SK-N-DZ (cell line): ENCODE measurements at regions not wholly inside any gene's neighbourhood (a gene's known extent, or its start where the extent isn't known, plus 50 kb on each side); places are given as distances from the start of the nearest gene placed in this dataset.
"Not testable (repeated sequence)": the region's sequence is repeated elsewhere in the genome, so short reads cannot be mapped to it uniquely, and the experiment has no call there.

ENCODE experiments used
- DNase-seq: peaks from one replicate; pipeline ENCODE4 v3.0.0-alpha.2; 2015; ENCODE audit warnings: low spot score

- DNase-seq, result no peak
Observed at GRCh38 chr4:12472087-12472486, 1012.1 kb downstream of the RAB28 start.

GRCh38 chr4:12471193-12471592, 1012.9 kb downstream of the RAB28 start:
- no peak for DNase-seq

- DNase-seq, result not testable (repeated sequence)
Observed at GRCh38 chr4:12461576-12461975, 1022.6 kb downstream of the RAB28 start.

GRCh38 chr4:12459126-12459525, 1025.0 kb downstream of the RAB28 start:
- no peak for DNase-seq

- no peak for DNase-seq
Observed at GRCh38 chr4:12458621-12459020, 1025.5 kb downstream of the RAB28 start.

GRCh38 chr4:12452291-12452690, 1023.6 kb upstream of the HS3ST1 start:
- no peak for DNase-seq

GRCh38 chr4:12447451-12447850, 1018.8 kb upstream of the HS3ST1 start:
- DNase-seq, result no peak

GRCh38 chr4:12446657-12447185, 1018.0 kb upstream of the HS3ST1 start:
- no peak for DNase-seq

- no peak for DNase-seq
Observed at GRCh38 chr4:12446256-12446655, 1017.6 kb upstream of the HS3ST1 start.

- DNase-seq, result no peak
Observed at GRCh38 chr4:12445711-12446235, 1017.1 kb upstream of the HS3ST1 start.

GRCh38 chr4:12439633-12440305, 1011.1 kb upstream of the HS3ST1 start:
- DNase-seq, result no peak

GRCh38 chr4:12431259-12431658, 1002.6 kb upstream of the HS3ST1 start:
- DNase-seq, result not testable (repeated sequence)

- DNase-seq, result no peak
Observed at GRCh38 chr4:12421364-12421763, 992.7 kb upstream of the HS3ST1 start.

- DNase-seq, result no peak
Observed at GRCh38 chr4:12416755-12417154, 988.1 kb upstream of the HS3ST1 start.

- no peak for DNase-seq
Observed at GRCh38 chr4:12414181-12414812, 985.6 kb upstream of the HS3ST1 start.

GRCh38 chr4:12411072-12411471, 982.4 kb upstream of the HS3ST1 start:
- no peak for DNase-seq

GRCh38 chr4:12409507-12410190, 981.0 kb upstream of the HS3ST1 start:
- no peak for DNase-seq

GRCh38 chr4:12408364-12408763, 979.7 kb upstream of the HS3ST1 start:
- no peak for DNase-seq

GRCh38 chr4:12403175-12403574, 974.5 kb upstream of the HS3ST1 start:
- no peak for DNase-seq

GRCh38 chr4:12399781-12400180, 971.1 kb upstream of the HS3ST1 start:
- no peak for DNase-seq

GRCh38 chr4:12393631-12394262, 965.1 kb upstream of the HS3ST1 start:
- no peak for DNase-seq

- no peak for DNase-seq
Observed at GRCh38 chr4:12389604-12390003, 960.9 kb upstream of the HS3ST1 start.
